CD14-positive monocyte (primary cell): ENCODE measurements at regions not wholly inside any gene's neighbourhood (a gene's known extent, or its start where the extent isn't known, plus 50 kb on each side); places are given as distances from the start of the nearest gene placed in this dataset.

Experiments used
- DNase-seq, 3 donors: peaks; one replicate each; pipeline ENCODE4 v3.0.0-alpha.2; 2011 to 2022
- H2AFZ ChIP-seq: 2 replicates; pipeline ENCODE4 v1.6.0; 2012; ENCODE audit warnings: mild to moderate bottlenecking, low read depth, low read length, inconsistent platforms; ENCODE audit not compliant: insufficient read depth, poor library complexity, severe bottlenecking
- H3K27ac ChIP-seq, 2 donors: 1 replicate in 1 of 2; 2 replicates in 1 of 2; pipeline ENCODE4 v1.5.1; 2012 to 2013; ENCODE audit warnings: low read length in 2 of 2, control low read depth in 1 of 2, inconsistent platforms in 1 of 2, low read depth in 1 of 2, mild to moderate bottlenecking in 1 of 2
- H3K27me3 ChIP-seq, 2 donors: one replicate each; pipeline versions ENCODE4 v1.6.0 to v1.6.1; 2011 to 2013; ENCODE audit warnings: low read length in 2 of 2; ENCODE audit not compliant: control insufficient read depth in 2 of 2, insufficient read depth in 2 of 2
- H3K36me3 ChIP-seq, 2 donors: replicated peaks in 1 of 2; 1 replicate in 1 of 2; 2 replicates in 1 of 2; pipeline versions ENCODE4 v1.5.1 to v1.6.1; 2012 to 2013; ENCODE audit warnings: low read length in 2 of 2, control low read depth in 1 of 2, inconsistent platforms in 1 of 2, mild to moderate bottlenecking in 1 of 2; ENCODE audit not compliant: insufficient read depth in 2 of 2, control insufficient read depth in 1 of 2
- H3K4me1 ChIP-seq, 2 donors: 1 replicate in 1 of 2; 2 replicates in 1 of 2; pipeline versions ENCODE4 v1.5.1 to v1.6.1; 2012 to 2013; ENCODE audit warnings: low read length in 2 of 2, control low read depth in 1 of 2, inconsistent platforms in 1 of 2, mild to moderate bottlenecking in 1 of 2, moderate library complexity in 1 of 2; ENCODE audit not compliant: insufficient read depth in 2 of 2, control insufficient read depth in 1 of 2
- H3K4me2 ChIP-seq: replicated peaks from 2 replicates; pipeline ENCODE3; 2012; ENCODE audit warnings: low read length, moderate library complexity, mild to moderate bottlenecking; ENCODE audit not compliant: poor library complexity, severe bottlenecking; ENCODE audit errors: extremely low read depth
- H3K4me3 ChIP-seq, 3 experiments: fragments of 200-600 bp in 1 of 3; sonication (generic) in 1 of 3; replicated peaks in 1 of 3; 1 replicate in 2 of 3; 2 replicates in 1 of 3; pipeline ENCODE4 v1.5.1; 2011 to 2013; ENCODE audit warnings: low read length in 3 of 3, mild to moderate bottlenecking in 3 of 3, control low read depth in 2 of 3, low read depth in 2 of 3, inconsistent platforms in 1 of 3, moderate library complexity in 1 of 3
- H3K79me2 ChIP-seq: 2 replicates; pipeline ENCODE4 v1.6.0; 2012; ENCODE audit warnings: mild to moderate bottlenecking, control low read depth, inconsistent platforms, low read length, moderate library complexity; ENCODE audit not compliant: insufficient read depth
- H3K9ac ChIP-seq: 2 replicates; pipeline ENCODE4 v1.6.0; 2017; ENCODE audit warnings: low read length, mild to moderate bottlenecking; ENCODE audit not compliant: insufficient read depth, poor library complexity, severe bottlenecking
- H3K9me3 ChIP-seq, 2 donors: replicated peaks in 1 of 2; 1 replicate in 1 of 2; 2 replicates in 1 of 2; pipeline versions ENCODE4 v1.5.1 to v1.6.1; 2012 to 2013; ENCODE audit warnings: low read length in 2 of 2, control low read depth in 1 of 2; ENCODE audit not compliant: control insufficient read depth in 1 of 2, insufficient read depth in 1 of 2
- H4K20me1 ChIP-seq: 2 replicates; pipeline ENCODE4 v1.6.0; 2012; ENCODE audit warnings: mild to moderate bottlenecking, low read length, control low read depth, moderate library complexity; ENCODE audit not compliant: insufficient read depth
- H3K27ac Mint-ChIP-seq, 7 donors: one replicate each; pipeline ENCODE4 v1.8.0; 2020; ENCODE audit warnings: mild to moderate bottlenecking in 7 of 7, mixed read lengths in 7 of 7, moderate library complexity in 6 of 7, inconsistent platforms in 2 of 7
- H3K27me3 Mint-ChIP-seq, 3 donors: one replicate each; pipeline ENCODE4 v1.8.0; 2021 to 2022; ENCODE audit warnings: low read depth in 3 of 3, mild to moderate bottlenecking in 3 of 3, mixed read lengths in 3 of 3, moderate library complexity in 3 of 3, inconsistent platforms in 1 of 3
- H3K36me3 Mint-ChIP-seq, 2 donors: one replicate each; pipeline ENCODE4 v1.8.0; 2020; ENCODE audit warnings: mixed read lengths in 2 of 2, inconsistent platforms in 1 of 2, mild to moderate bottlenecking in 1 of 2
- H3K4me1 Mint-ChIP-seq: one replicate; pipeline ENCODE4 v1.8.0; 2020; ENCODE audit warnings: mild to moderate bottlenecking, mixed read lengths
- H3K4me3 Mint-ChIP-seq, 2 donors: one replicate each; pipeline ENCODE4 v1.8.0; 2020; ENCODE audit warnings: mild to moderate bottlenecking in 2 of 2, mixed read lengths in 2 of 2, moderate library complexity in 1 of 2
- H3K9me3 Mint-ChIP-seq, 7 donors: one replicate each; pipeline ENCODE4 v1.8.0; 2020 to 2022; ENCODE audit warnings: mixed read lengths in 7 of 7, mild to moderate bottlenecking in 6 of 7, moderate library complexity in 6 of 7, inconsistent platforms in 2 of 7
- WGBS: methylation state at CpG from one replicate; pipeline ENCODE4 v1.1.5; 2013; ENCODE audit warnings: missing lambda C conversion rate; ENCODE audit not compliant: insufficient coverage; 5-methylcytosine and 5-hydroxymethylcytosine counted together
- intact Hi-C, 2 donors: fragments of 100-400 bp; cut with micrococcal nuclease; formaldehyde crosslinking; loops; one replicate each; pipeline versions ENCODE4 v1.15.0 to v1.15.1; 2023
- TF ChIP-seq, protein P1 (sequence below): fragments of 200-600 bp; IDR thresholded peaks from one replicate; pipeline ENCODE4 v1.8.0; 2022; ENCODE audit warnings: antibody characterized with exemption, mild to moderate bottlenecking

DNA sequence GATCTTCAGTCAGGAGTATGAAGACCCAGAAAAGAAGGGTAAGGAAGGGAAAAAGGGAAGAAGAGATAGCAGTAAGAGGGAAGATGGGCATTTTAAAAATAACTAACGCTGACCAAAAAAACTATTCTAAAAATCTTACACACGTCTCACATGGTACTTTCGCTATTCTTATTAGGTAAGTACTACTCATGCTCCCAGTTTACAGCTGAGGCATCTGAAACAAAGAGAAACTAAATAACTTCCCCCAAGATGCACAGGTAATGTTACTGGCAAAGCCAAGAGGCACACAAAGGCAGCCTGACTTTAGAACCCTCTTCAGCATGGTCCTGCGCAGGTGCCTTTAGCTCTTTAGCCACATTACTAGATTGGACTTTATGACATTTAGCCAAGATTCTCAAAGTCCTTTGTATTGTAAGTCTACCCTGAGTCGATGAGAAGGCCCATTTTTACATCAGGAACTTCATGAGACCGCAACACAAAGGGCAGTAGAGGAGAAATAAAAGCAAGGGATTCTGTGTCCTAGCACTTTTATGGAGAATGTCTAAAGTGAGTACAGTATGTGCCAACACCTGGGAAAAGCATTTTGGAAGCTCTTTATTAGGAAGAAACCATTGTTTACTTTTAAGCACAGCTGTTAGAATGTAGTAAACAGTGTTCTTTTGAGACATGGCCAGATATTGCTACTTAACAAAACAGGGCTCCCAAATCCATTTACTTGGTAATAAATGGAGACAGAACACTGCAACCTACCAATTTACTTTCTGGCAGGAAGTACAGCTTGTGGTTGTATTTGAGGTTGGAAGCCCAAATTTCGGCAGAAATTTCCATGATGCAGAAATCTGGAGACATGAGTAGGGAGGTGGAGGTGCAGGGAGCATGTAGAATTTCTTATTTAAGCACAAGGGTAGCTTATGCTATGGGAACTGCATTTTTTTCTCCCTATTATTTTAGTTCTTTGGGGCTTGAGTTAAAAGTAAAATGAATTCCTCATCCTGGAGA is 250.7 kb downstream of the KCTD12 start:
- no peak for DNase-seq
- H3K27me3 ChIP-seq, result no peaks in the 10 kb centered on the region
- no peak overlapping the region for H3K4me2 ChIP-seq
- no peak overlapping the region for H2AFZ ChIP-seq
- intact Hi-C loops, result no loop called here
- no peaks in the 10 kb centered on the region for H3K79me2 ChIP-seq
- no peaks in the 10 kb centered on the region for H4K20me1 ChIP-seq
- no peak overlapping the region for H3K9ac ChIP-seq
- 86% methylated on average over 5 of the region's 7 CpGs for WGBS
- no peaks in the 10 kb centered on the region for H3K4me1 ChIP-seq
- no peak overlapping the region for H3K4me3 ChIP-seq
- Mint-ChIP-seq H3K4me3 (no peak overlapping the region), H3K27me3 (peaks cover 0 to 1% (median 1%) of the 10 kb centered on the region in 3 donors), H3K4me1 (no peaks in the 10 kb centered on the region), H3K27ac (no peak overlapping the region), H3K9me3 (peaks cover 0 to 3% (median 0%) of the 10 kb centered on the region in 7 donors), H3K36me3 (no peaks in the 10 kb centered on the region)
- H3K27ac ChIP-seq, result no peak overlapping the region
- TF ChIP-seq, protein P1, sequence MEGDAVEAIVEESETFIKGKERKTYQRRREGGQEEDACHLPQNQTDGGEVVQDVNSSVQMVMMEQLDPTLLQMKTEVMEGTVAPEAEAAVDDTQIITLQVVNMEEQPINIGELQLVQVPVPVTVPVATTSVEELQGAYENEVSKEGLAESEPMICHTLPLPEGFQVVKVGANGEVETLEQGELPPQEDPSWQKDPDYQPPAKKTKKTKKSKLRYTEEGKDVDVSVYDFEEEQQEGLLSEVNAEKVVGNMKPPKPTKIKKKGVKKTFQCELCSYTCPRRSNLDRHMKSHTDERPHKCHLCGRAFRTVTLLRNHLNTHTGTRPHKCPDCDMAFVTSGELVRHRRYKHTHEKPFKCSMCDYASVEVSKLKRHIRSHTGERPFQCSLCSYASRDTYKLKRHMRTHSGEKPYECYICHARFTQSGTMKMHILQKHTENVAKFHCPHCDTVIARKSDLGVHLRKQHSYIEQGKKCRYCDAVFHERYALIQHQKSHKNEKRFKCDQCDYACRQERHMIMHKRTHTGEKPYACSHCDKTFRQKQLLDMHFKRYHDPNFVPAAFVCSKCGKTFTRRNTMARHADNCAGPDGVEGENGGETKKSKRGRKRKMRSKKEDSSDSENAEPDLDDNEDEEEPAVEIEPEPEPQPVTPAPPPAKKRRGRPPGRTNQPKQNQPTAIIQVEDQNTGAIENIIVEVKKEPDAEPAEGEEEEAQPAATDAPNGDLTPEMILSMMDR, result no peak
- H3K9me3 ChIP-seq, result no peaks in the 10 kb centered on the region
- H3K36me3 ChIP-seq, result no peaks in the 10 kb centered on the region

DNA sequence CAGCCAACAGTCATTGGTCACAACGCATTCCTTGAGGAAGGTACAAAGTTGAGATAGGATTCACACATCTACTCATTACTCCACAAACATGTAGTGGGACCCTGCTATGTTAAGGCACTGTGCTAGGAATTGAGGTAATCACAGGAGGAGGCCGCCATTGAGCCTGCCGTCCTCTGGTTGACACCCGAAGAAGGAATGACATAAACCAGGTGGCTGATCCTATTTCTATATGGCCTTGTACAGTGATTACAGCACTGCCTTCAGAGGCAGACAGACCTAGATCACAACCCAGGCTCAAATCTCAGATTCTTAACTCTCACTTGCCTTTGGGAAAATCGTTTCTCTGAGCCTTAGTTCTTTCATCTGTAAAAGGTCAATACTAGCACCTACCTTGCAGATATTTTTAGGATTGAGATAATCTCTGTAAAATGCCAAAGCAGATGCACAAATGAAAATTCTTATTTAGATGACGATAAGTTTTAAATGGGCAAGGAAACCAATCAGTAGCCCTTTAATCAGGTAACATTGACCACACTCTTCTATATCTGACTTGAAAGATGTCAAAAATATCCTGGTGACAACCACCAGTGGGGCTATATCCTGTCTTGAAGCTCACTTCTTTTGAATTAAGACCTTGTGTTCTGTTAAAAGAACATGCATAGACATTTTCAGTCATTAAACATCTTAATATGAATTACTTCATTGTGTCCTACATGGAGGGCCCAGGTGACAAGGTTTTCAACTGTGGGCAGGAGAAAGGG is 251.6 kb downstream of the KCTD12 start:
- Mint-ChIP-seq H3K27ac (no peak overlapping the region), H3K36me3 (no peaks in the 10 kb centered on the region), H3K27me3 (no peaks in the 10 kb centered on the region), H3K4me1 (no peaks in the 10 kb centered on the region), H3K4me3 (no peak overlapping the region), H3K9me3 (peaks cover 0 to 2% (median 1%) of the 10 kb centered on the region in 7 donors)
- TF ChIP-seq, protein P1, result no peak
- H3K27ac ChIP-seq, result no peak overlapping the region
- no peak overlapping the region for H3K9ac ChIP-seq
- DNase-seq, result no peak
- intact Hi-C loops, result no loop called here
- H3K36me3 ChIP-seq, result no peaks in the 10 kb centered on the region
- 78% methylated on average over 3 of the region's 6 CpGs for WGBS
- H3K4me2 ChIP-seq, result no peak overlapping the region
- H3K4me1 ChIP-seq, result no peaks in the 10 kb centered on the region
- no peaks in the 10 kb centered on the region for H4K20me1 ChIP-seq
- H3K27me3 ChIP-seq, result no peaks in the 10 kb centered on the region
- H2AFZ ChIP-seq, result no peak overlapping the region
- H3K9me3 ChIP-seq, result no peaks in the 10 kb centered on the region
- no peak overlapping the region for H3K4me3 ChIP-seq
- no peaks in the 10 kb centered on the region for H3K79me2 ChIP-seq
